NCI-H128 (cell line): ENCODE measurements at regions not wholly inside any gene's neighbourhood (a gene's known extent, or its start where the extent isn't known, plus 50 kb on each side); places are given as distances from the start of the nearest gene placed in this dataset.
"Not testable (repeated sequence)": the region's sequence is repeated elsewhere in the genome, so short reads cannot be mapped to it uniquely, and the experiment has no call there.

Source experiments
- DNase-seq: peaks from one replicate; lab custom pipeline; 2025; ENCODE audit not compliant: unreplicated experiment; lab: John Stamatoyannopoulos, UW

GRCh38 chr4:77220828-77221613 lies 64.0 kb downstream of the CCNG2 start:
- peak; percentile 2 for DNase-seq

- DNase-seq, result no peak
These were observed 68.0 kb downstream of the CCNG2 start for GRCh38 chr4:77225022-77225421.

GRCh38 chr4:77226939-77227705 lies 70.1 kb downstream of the CCNG2 start:
- DNase-seq, result no peak

GRCh38 chr4:77229433-77229832 lies 72.4 kb downstream of the CCNG2 start:
- no peak for DNase-seq

GRCh38 chr4:77232653-77233052 lies 75.6 kb downstream of the CCNG2 start:
- DNase-seq, result no peak

- DNase-seq, result no peak
These were observed 78.4 kb downstream of the CCNG2 start for GRCh38 chr4:77235289-77235854.

GRCh38 chr4:77236806-77237205 lies 79.8 kb downstream of the CCNG2 start:
- no peak for DNase-seq

GRCh38 chr4:77240469-77241066 lies 83.6 kb downstream of the CCNG2 start:
- DNase-seq, result peak; percentile 0

- no peak for DNase-seq
These were observed 91.8 kb downstream of the CCNG2 start for GRCh38 chr4:77248805-77249204.

- DNase-seq, result no peak
These were observed 94.7 kb downstream of the CCNG2 start for GRCh38 chr4:77251751-77252150.

GRCh38 chr4:77263247-77263646 lies 106.2 kb downstream of the CCNG2 start:
- DNase-seq, result no peak

GRCh38 chr4:77263976-77264375 lies 107.0 kb downstream of the CCNG2 start:
- not testable (repeated sequence) for DNase-seq

GRCh38 chr4:77264826-77265225 lies 107.8 kb downstream of the CCNG2 start:
- no peak for DNase-seq

- DNase-seq, result no peak
These were observed 111.1 kb downstream of the CCNG2 start for GRCh38 chr4:77268108-77268507.

- DNase-seq, result no peak
These were observed 112.5 kb downstream of the CCNG2 start for GRCh38 chr4:77269505-77269904.

GRCh38 chr4:77273412-77273811 lies 116.4 kb downstream of the CCNG2 start:
- DNase-seq, result no peak

- DNase-seq, result not testable (repeated sequence)
These were observed 122.1 kb downstream of the CCNG2 start for GRCh38 chr4:77279114-77279513.

GRCh38 chr4:77282305-77282704 lies 125.3 kb downstream of the CCNG2 start:
- DNase-seq, result no peak

GRCh38 chr4:77284036-77284435 lies 127.0 kb downstream of the CCNG2 start:
- no peak for DNase-seq

- DNase-seq, result no peak
These were observed 129.9 kb downstream of the CCNG2 start for GRCh38 chr4:77286906-77287305.

GRCh38 chr4:77293426-77293825 lies 136.4 kb downstream of the CCNG2 start:
- no peak for DNase-seq

GRCh38 chr4:77300996-77301395 lies 144.0 kb downstream of the CCNG2 start:
- not testable (repeated sequence) for DNase-seq
